ENCODE measurements at regions not wholly inside any gene's neighbourhood (a gene's known extent, or its start where the extent isn't known, plus 50 kb on each side); places are given as distances from the start of the nearest gene placed in this dataset.

GRCh38 chr2:56009758-56010458 lies 86.3 kb upstream of the EFEMP1 start:
- TF ChIP-seq, protein P1, sequence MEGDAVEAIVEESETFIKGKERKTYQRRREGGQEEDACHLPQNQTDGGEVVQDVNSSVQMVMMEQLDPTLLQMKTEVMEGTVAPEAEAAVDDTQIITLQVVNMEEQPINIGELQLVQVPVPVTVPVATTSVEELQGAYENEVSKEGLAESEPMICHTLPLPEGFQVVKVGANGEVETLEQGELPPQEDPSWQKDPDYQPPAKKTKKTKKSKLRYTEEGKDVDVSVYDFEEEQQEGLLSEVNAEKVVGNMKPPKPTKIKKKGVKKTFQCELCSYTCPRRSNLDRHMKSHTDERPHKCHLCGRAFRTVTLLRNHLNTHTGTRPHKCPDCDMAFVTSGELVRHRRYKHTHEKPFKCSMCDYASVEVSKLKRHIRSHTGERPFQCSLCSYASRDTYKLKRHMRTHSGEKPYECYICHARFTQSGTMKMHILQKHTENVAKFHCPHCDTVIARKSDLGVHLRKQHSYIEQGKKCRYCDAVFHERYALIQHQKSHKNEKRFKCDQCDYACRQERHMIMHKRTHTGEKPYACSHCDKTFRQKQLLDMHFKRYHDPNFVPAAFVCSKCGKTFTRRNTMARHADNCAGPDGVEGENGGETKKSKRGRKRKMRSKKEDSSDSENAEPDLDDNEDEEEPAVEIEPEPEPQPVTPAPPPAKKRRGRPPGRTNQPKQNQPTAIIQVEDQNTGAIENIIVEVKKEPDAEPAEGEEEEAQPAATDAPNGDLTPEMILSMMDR (IDR thresholded peaks at IDR 0.05; ENCODE audit: low read depth, low read length): peak; percentile 45; the same call in 1 of the 2 replicates

DNA sequence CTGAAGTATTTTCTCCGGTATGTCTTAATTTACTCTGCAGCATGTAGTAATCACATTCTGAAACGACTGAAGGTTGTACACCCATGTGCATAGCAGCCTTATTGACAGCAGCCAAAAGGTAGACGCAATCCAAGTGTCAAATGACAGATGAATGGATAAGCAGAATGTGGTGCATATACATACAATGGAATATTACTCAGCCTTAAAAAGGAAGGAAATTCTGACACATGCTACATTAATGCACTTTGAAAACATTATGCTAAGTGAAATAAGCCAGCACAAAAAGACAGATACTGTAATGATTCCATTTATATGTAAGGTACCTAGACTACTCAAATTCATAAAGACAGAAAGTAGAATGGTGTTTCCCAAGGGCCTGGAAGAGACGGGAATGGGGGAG lies 88.0 kb upstream of the EFEMP1 start:
- TF ChIP-seq, protein P1 (IDR thresholded peaks at IDR 0.05; ENCODE audit: low read depth, low read length): no peak
- H3K4me3 ChIP-seq (ENCODE audit: low read depth, low read length): no peak overlapping the region

More at GRCh38 chr2:56009758-56010458, 86.3 kb upstream of the EFEMP1 start:
- no peak overlapping the region for H3K4me3 ChIP-seq (ENCODE audit: low read depth, low read length)

DNA sequence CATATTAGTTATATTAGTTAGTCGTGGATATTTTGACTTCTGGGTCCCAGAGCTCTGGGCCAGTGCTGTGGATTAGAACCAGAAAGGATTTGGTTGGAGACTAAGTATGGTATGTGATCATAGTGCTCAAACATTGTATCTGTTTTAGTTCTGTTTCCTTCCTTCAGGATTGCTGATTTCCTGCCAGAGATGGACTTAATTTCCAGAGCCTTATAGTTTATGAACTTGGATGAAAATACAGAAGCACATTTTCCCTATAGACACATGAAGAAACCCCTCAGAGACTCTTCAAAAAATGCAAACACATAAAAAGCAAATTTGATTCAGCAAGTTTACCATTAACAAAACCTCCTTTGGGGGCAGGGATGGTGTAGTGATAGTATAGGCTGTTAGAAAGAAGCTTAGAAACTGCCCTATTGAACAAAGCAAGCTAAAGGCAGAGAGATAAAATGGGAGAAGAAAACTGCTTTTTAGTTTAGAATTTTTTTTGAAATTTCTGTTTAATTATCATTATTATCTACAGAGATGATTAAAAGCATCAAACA lies 88.7 kb upstream of the EFEMP1 start:
- H3K4me3 ChIP-seq (ENCODE audit: low read depth, low read length): no peak overlapping the region
- TF ChIP-seq, protein P1 (IDR thresholded peaks at IDR 0.05; ENCODE audit: low read depth, low read length): no peak

DNA sequence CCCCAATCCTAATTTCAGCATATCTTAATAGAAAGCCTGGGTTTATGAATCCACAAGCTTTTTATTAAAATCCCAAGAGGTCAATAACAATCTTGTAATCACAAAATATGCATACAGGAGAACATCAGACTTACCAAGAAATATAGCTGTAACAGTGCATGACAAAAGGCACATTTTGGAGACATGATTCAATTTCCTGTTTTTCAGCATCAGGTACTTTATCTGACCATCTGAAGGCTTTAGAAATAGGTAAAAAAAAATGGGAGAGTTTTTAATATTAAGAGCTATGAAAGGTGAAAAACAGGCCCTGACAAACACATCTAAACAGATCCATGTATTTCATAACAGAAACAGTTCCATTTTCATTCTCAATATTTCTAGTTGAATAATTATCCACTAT lies 89.9 kb upstream of the EFEMP1 start:
- TF ChIP-seq, protein P1 (IDR thresholded peaks at IDR 0.05; ENCODE audit: low read depth, low read length): no peak
- H3K4me3 ChIP-seq (ENCODE audit: low read depth, low read length): no peak overlapping the region

GRCh38 chr2:56014046-56014730 lies 90.6 kb upstream of the EFEMP1 start:
- no peak overlapping the region for H3K4me3 ChIP-seq (ENCODE audit: low read depth, low read length)
- TF ChIP-seq, protein P1 (IDR thresholded peaks at IDR 0.05; ENCODE audit: low read depth, low read length): no peak

DNA sequence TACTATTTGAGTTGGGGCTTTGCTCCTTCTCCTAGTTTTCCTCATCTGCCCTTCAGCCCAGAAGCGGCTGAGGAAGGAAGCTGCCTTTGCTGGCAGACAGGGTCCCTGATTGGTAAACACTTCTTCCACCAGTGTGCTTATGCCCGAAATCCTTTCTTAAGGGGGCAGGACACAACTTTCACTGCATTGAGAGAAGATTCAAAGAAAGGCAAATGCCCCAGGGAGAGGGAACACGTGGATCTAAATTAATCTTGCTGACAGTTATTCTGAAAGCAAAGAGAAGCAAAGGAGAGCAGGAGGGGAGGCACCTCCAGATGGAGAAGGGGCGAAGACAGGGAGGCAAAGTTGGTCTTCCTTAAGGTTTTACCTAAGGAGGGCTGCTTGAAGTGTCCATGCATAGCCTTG lies 92.1 kb upstream of the EFEMP1 start:
- H3K4me3 ChIP-seq (ENCODE audit: low read depth, low read length): no peak overlapping the region
- TF ChIP-seq, protein P1 (IDR thresholded peaks at IDR 0.05; ENCODE audit: low read depth, low read length): no peak

DNA sequence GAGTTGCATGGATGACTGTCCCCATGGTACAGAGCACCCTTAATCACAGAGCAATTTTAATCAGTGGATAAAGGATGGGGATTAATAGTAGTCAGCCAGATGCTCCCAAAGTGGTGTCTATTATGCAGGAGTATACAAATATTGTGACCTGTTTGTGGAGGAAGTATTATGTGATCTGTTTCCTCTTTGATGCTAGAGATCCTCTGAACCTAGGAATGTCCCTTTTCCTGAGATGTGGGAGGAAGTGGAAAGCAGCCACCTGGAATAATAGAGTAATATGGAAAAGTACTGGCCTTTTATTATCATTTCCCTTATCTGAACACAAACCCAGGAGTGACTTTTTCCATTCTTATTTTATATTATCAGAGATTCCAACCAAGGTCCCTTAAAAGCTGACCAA lies 94.2 kb upstream of the EFEMP1 start:
- no peak overlapping the region for H3K4me3 ChIP-seq (ENCODE audit: low read depth, low read length)
- TF ChIP-seq, protein P1 (IDR thresholded peaks at IDR 0.05; ENCODE audit: low read depth, low read length): no peak

Measured in WI38 (cell line).